ENCODE measurements at regions not wholly inside any gene's neighbourhood (a gene's known extent, or its start where the extent isn't known, plus 50 kb on each side); places are given as distances from the start of the nearest gene placed in this dataset.

DNA sequence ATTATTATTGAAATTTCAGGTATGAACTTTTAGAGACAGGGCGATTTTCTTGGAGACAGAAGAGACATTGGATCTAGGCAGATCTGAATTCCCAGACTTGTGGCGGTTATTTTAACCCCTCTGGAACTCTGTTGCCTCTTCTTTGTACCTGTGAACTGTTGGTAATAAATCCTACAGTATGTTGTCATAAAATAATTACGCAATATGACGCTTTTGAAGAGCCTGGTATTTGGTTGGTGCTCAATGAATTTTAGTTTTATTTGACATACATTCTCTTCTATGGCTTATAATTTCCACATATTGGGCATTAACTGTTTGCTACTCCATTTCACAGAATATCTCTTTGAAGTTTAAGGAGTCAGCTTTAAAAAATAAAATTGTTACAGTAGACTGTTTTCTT is 1496.1 kb upstream of the IGFBP7 start:
- TF ChIP-seq CTCF (IDR thresholded peaks at IDR 0.05) (no peak), POLR2A (IDR thresholded peaks at IDR 0.05) (no peak), EP300 (IDR thresholded peaks at IDR 0.05) (no peak)
